ENCODE measurements at regions not wholly inside any gene's neighbourhood (a gene's known extent, or its start where the extent isn't known, plus 50 kb on each side); places are given as distances from the start of the nearest gene placed in this dataset.
"Not testable (repeated sequence)": the region's sequence is repeated elsewhere in the genome, so short reads cannot be mapped to it uniquely, and the experiment has no call there.

- DNase-seq, result no peak
These were observed 108.4 kb upstream of the EGLN3 start for GRCh38 chr14:34059037-34059924.

- DNase-seq, result no peak
These were observed 107.6 kb upstream of the EGLN3 start for GRCh38 chr14:34058510-34058909.

GRCh38 chr14:34056046-34056445, 105.2 kb upstream of the EGLN3 start:
- peak; percentile 30 for DNase-seq

GRCh38 chr14:34055157-34055950, 104.5 kb upstream of the EGLN3 start:
- DNase-seq, result peak; percentile 44

- no peak for DNase-seq
These were observed 102.8 kb upstream of the EGLN3 start for GRCh38 chr14:34053666-34054065.

GRCh38 chr14:34052658-34053014, 101.8 kb upstream of the EGLN3 start:
- DNase-seq, result no peak

GRCh38 chr14:34051966-34052657, 101.2 kb upstream of the EGLN3 start:
- DNase-seq, result peak; percentile 9

- DNase-seq, result no peak
These were observed 99.7 kb upstream of the EGLN3 start for GRCh38 chr14:34050606-34051005.

- DNase-seq, result no peak
These were observed 98.9 kb upstream of the EGLN3 start for GRCh38 chr14:34049790-34050189.

GRCh38 chr14:34049187-34049586, 98.3 kb upstream of the EGLN3 start:
- DNase-seq, result not testable (repeated sequence)

GRCh38 chr14:34046799-34047520, 96.1 kb upstream of the EGLN3 start:
- DNase-seq, result no peak

GRCh38 chr14:34044666-34045306, 93.9 kb upstream of the EGLN3 start:
- DNase-seq, result no peak

GRCh38 chr14:34044373-34044637, 93.4 kb upstream of the EGLN3 start:
- DNase-seq, result no peak

GRCh38 chr14:34043627-34044372, 92.9 kb upstream of the EGLN3 start:
- no peak for DNase-seq

GRCh38 chr14:34041220-34041619, 90.3 kb upstream of the EGLN3 start:
- no peak for DNase-seq

- no peak for DNase-seq
These were observed 89.9 kb upstream of the EGLN3 start for GRCh38 chr14:34040766-34041165.

- DNase-seq, result no peak
These were observed 88.7 kb upstream of the EGLN3 start for GRCh38 chr14:34039428-34040047.

- DNase-seq, result no peak
These were observed 87.6 kb upstream of the EGLN3 start for GRCh38 chr14:34038358-34039057.

- DNase-seq, result peak; percentile 61
These were observed 85.5 kb upstream of the EGLN3 start for GRCh38 chr14:34036319-34036766.

GRCh38 chr14:34035934-34036250, 85.0 kb upstream of the EGLN3 start:
- DNase-seq, result no peak

Data from inflammatory macrophage treated with lipopolysaccharide for 4 hours (primary cell).